NCI-H226 (cell line): ENCODE measurements at regions not wholly inside any gene's neighbourhood (a gene's known extent, or its start where the extent isn't known, plus 50 kb on each side); places are given as distances from the start of the nearest gene placed in this dataset.
A peak's percentile ranks its signal among the peaks of the same experiment; 100 is the strongest.
"Not testable (repeated sequence)": the region's sequence is repeated elsewhere in the genome, so short reads cannot be mapped to it uniquely, and the experiment has no call there.

Experiments used
- DNase-seq: peaks from one replicate; pipeline ENCODE4 v3.0.0-alpha.2; 2015

DNA sequence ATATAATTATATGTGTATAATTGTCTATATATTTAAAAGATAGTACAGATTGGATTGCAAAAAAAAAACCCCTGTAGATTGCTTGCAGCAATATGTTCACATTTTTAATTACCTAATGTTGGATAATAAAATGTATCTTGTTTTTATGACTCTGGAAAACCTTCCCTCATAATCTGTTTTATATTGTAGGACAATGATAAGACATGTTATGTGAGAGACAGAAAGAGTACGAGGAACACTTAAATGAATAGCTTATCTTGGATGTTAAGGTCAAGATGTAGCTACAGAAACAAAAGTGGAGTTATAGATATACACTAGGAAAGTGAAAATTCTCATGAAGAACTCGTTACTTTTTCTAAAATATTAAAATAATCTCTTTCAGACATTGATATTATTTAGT is 691.6 kb upstream of the IMPG1 start:
- DNase-seq: no peak

DNA sequence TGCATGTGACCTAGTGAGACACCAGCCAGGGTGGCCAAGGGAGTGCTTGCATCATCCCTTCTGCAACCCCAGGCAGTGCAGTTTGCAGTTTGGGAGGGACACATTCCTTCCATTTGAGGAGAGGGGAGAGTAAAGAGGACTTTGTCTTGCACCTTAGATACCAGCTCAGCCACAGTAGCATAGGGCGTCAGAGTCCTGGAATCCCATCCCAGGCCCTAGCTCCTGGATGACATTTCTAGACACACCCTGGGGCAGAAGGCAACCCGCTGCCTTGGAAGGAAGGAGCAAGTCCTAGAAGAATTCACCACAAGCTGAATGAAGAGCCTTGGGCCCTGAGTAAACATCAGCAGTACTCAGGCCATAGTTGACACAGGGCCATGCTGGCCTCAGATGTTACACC is 680.4 kb upstream of the IMPG1 start:
- DNase-seq: no peak

DNA sequence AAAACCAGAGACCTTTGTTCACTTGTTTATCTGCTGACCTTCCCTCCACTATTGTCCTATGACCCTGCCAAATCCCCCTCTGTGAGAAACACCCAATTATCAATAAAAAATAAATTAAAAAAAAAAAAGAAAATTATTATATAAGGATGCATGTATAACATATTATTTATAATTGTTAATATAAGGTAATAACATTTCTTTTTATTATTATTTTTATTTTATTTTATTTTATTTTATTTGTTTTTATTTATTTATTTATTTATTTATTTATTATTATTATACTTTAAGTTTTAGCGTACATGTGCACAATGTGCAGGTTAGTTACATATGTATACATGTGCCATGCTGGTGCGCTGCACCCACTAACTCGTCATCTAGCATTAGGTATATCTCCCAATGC is 672.9 kb upstream of the IMPG1 start:
- not testable (repeated sequence) for DNase-seq

DNA sequence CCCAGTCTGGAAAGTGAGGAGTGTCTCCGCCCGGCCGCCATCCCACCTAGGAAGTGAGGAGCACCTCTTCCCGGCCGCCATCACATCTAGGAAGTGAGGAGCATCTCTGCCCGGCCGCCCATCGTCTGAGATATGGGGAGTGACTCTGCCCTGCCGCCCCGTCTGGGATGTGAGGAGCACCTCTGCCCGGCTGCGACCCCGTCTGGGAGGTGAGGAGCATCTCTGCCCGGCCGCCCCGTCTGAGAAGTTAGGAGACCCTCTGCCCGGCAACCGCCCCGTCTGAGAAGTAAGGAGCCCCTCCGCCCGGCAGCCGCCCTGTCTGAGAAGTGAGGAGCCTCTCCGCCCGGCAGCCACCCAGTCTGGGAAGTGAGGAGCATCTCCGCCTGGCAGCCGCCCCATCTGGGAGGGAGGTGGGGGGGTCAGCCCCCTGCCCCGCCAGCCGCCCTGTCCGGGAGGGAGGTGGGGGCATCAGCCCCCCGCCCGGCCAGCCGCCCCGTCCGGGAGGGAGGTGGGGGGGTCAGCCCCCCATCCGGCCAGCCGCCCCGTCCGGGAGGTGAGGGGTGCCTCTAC is 671.8 kb upstream of the IMPG1 start:
- not testable (repeated sequence) for DNase-seq

DNA sequence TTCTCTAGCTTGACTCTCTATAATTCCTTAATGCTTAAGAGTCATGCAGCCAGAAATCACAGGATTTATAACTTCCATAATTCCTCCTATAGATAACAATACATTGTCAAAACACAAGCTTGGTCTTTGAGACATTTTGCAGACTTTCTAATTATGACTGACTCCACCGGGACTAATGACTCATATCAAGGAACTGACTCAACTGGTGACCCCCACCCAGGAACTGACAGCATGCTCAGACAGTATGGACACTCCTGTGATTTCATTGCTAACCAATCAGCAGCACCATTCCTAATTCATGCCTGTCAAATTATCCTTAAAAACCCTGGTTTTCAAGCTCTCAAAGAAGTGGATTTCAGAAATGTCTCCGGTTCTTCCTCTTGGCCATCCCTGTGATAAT is 670.5 kb upstream of the IMPG1 start:
- DNase-seq: no peak

DNA sequence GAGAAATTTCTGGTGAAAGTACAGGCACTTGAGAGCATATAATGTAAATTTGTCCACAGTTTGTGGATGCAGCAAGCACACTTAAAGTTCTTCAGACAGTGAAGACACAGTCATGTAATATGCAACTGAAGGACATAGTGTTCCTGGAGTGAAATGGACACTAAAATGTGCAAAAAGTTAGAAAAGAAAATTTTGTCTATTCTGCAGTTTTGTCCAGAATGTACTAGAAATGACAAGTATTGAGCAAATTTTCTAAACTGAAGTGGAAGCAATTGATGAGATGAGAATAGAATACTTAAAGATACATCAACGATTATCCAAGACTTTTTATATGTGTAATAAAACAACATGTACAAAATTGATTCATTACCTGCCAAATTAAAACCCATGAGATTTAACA is 647.0 kb upstream of the IMPG1 start:
- no peak for DNase-seq

DNA sequence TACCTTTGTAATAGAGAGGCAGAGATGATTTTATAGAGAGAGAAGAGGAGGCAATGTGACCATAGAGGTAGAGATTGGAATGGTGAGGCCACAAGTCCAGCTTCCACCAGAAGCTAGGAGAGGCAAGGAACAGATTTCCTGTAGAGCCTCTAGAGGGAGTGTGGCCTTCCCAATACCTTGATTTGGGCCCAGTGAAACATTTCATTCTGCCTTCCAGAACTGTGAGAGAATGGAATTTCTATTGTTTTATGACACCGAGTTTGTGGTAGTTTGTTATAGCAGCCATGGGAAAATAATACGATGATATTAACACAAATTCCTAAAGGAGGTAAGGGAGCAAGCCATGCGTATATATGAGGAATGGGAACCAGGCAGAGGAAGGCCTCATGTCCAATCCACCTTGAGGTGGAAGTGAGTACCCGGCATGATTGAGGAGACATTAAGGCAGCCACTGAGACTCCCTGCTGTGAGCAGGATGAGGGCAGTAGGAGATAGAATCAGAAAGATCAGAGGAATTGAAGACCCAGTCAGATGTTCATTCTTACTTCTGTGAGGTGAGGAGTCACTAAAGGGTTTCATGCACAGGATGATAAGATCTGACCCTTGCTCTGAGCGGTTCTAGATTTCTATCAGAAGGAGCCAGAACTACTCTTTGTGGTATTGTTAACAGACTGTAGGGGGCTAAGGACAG is 636.3 kb upstream of the IMPG1 start:
- DNase-seq: no peak

DNA sequence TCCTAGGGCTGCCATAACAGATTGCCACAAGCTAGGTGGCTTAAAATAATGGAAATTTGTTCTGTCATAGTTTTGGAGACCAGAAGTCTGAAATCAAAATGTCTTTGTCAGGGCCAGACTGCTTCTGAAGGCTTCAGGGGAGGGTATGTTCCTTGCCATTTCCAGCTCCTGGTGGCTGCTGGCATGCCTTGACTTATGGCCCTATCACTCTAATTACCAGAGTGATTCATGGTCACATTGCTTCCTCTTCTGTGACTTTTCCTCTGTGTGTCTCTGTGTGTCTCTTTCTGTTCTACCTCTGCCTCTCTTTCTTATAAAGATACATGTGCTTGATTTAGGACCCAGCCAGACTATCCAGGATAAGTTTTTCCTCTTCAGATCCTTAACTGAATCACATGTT is 635.2 kb upstream of the IMPG1 start:
- no peak for DNase-seq

DNA sequence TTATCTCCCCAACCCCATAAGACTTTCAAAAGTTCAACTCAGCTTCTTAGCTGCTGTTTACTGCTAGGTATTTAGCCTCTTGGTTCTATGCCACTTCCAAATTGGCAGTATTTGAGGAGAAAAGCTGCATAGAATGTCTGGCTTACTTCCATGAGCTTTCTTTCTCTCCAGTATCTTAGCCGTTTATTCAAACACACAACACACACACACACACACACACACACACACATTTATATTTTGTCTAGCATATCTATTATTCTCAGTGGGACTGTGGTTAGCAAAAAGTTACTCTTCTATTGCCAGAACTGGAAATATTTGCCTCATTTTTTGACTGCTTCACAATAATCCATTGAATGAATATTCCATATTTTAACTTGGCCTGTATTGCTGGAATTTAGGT is 634.2 kb upstream of the IMPG1 start:
- no peak for DNase-seq

DNA sequence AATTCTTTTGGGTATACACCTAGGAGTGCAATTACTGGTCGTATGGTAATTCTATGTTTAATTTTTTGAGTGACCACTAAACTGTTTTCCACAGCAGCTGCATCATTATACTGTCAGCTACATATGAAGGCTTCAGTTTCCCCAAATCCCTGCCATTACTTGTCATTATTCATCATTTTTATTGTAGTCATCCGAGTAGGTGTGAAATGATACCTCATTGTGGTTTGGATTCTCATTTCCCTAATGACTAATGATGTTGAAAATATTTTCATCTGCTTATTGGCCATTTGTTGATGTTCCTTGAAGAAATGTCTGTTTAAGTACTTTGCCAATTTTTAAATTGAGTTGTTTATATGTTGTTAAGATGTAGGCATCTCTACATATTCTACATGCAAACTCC is 633.6 kb upstream of the IMPG1 start:
- no peak for DNase-seq

DNA sequence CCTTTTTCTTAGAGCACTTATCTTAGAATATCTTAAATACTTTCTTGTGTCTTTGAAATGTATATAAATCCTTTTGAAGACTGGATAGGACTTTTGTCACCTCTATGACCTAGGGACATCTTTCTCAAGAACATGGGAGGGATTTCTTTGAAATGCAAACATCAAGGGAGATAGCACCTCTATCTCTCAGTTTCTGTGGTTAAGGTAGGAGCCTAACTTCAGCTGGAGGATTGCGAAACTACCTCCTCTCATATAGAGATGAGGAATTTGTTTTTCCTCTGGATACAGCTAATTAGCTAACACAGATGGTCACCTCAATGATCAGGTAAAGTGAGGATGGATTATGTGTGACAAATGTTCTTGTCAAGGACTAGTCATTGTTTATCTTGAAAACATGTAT is 631.3 kb upstream of the IMPG1 start:
- DNase-seq: peak; percentile 42

DNA sequence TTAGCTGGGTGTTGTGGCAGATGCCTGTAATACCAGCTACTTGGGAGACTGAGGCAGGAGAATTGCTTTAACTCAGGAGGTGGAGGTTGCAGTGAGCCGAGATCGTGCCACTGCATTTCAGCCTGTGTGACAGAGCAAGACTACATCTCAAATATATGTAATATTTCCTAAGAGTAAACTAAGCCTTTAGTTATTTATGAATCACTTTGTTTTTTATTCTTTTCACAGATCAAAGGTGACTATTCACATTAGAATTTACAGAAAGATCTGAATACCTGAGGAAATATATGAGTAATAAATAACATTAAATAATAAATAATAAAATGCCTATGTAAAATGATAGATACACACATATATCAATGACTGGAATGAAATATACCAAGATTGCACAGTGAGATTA is 630.8 kb upstream of the IMPG1 start:
- no peak for DNase-seq

DNA sequence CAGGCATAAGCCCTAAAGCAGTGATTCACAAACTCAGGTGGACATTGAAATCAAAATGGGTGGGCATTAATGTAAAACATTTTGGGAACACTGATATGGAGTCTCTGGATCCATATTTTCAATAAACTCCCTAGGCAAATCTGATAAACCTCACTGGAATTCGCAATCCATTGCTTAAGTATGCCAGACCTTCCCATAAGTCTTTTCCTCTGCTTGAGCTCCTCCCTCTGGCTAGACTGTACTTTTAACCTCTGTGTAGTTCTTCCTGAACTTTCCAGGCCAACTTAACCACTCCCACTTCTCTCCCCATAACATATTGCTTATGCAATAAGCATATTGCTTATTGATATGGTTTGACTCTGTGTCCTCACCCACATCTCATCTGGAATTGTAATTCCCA is 629.7 kb upstream of the IMPG1 start:
- DNase-seq: peak; percentile 44

DNA sequence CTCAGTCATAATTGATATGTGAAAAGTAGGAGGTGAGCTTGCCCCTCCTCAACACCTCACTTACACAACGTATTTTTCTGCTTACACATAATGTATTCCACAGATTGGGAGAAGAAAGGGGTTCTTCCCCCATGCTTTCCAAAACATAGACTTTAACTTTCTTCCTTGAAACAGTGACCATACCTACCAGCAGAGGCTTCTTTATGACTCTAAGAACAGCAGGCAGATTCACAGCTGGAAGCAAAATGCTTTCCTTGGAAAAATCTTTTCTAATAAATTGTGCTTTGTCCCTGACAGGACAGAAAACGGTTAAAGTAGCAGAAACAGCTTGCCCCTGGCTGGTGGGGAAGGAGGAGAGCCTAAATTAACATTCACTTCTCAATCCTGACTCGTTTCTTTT is 629.1 kb upstream of the IMPG1 start:
- no peak for DNase-seq

DNA sequence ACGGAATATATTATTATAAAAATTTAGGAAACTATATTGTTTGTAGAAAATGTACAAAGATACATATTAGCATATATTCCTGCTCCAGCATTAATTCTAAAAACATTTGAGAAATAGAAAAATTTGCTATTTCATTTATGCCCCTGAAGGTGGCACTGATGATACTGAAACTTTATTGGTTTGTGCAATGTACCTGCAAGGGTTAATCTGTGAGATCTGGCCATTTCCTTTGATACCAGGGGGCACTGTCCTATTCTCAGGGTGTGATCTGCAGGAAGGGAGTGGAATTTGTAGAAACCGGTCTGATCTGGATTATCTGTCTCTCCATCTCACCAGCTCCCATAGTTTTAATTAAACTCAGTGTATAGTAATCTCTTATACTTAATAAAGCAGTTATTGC is 625.1 kb upstream of the IMPG1 start:
- no peak for DNase-seq

DNA sequence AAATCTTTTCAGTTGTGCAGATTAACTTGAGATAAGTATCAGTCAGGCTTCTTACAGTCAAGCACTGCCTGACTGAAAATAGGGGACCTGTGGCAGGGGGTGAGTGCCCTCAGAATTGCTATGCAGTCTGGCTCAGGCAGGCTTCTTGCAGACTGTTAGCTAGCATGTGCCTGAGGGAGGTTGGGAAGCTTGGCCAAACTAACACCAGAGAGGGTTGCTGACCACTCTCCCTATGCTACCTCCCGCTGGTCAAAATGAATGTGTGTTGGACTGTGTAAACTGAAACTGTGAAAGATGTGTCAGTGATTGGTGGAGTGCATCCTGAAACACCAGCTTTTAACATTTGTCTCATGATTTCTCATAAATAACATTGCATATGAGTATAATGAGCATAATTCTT is 622.3 kb upstream of the IMPG1 start:
- no peak for DNase-seq

DNA sequence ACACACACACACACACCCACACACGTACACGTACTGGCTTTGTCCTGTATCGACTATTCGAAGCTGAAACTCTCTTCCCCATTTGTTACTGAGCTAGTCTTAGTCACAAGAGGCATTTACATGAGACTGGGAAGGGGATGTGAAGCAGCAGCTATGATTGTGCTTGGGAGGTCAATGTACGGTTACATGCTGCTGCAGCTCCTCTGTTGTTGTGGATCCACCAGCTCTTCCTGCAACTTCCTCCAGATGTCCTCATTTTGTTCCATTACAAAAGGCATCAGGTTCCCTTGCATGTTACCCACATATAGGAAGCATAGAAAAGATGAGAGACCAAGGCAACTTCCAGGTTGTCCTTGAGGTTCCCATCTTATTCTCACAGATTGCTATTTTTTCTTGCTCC is 612.4 kb upstream of the IMPG1 start:
- no peak for DNase-seq

DNA sequence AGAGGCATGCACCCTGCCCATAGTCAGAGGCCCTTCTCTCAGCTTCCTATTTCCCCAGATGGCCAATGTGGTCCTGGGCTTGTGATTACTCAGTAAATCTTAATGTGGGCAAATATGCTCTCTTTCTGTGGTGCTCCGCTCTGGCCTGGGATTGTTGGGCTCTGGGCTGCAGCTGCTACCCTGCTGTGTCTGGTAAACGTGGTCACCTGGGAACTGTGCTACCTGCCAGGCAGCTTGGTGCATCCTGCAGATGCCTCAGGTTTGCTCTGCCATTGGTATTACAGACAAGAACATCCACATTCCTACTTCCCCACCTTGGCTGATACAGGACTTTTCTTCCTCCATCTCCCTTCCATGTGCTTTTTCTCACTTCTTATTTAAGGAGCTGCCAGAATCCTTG is 611.5 kb upstream of the IMPG1 start:
- no peak for DNase-seq

DNA sequence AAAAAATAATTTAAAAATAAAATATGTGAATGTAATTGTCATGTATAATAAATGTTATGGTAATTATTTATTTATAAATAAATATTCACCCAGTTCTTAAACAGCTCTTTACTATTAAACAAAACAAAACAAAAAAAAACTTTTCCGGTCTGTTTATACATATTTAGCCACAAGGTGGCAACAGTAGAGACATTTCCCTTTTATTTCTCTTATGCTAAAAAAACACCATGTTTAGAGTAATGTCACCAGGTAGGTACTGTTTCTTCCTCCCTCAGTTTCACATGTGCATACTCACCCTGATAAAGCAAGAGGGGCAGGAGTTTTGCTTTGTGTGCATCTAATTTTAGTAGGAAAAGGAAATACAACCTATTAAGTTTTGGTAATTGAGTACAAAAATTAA is 610.4 kb upstream of the IMPG1 start:
- DNase-seq: no peak

DNA sequence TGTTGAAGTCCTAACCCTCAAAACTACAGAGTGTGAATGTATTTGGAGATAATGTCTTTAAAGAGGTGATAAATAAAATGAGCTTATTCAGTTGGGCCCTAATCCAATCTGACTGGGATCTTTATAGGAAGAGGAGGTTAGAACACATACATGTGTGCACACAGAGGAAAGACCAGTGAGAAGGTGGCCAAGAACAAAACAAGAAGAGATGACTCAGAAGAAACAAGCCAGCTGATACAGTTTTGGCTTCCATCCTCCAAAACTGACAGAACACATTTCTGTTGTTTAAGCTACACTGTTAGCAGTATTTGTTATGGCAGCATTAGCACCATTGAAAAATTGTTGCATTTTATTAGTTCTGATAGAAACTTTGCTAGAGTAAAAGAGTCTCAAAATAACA is 609.3 kb upstream of the IMPG1 start:
- DNase-seq: no peak

DNA sequence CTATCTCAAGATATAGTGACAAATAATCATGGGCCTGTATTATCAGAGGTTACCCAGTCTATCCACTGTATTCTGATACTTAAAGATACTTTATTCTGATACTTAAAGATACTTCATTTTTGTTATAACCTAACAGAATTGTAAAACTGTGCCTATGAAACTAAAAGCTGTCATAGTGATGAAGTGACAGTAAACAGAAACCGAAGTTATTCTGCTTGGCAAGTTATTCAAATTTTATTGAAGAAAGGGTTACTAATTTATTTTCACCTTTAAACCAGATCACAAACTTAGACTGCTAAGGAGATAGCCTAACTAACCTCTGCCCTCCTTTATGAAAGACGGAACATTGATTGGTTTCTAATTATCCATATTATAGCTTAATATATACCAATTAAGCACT is 604.6 kb upstream of the IMPG1 start:
- no peak for DNase-seq

DNA sequence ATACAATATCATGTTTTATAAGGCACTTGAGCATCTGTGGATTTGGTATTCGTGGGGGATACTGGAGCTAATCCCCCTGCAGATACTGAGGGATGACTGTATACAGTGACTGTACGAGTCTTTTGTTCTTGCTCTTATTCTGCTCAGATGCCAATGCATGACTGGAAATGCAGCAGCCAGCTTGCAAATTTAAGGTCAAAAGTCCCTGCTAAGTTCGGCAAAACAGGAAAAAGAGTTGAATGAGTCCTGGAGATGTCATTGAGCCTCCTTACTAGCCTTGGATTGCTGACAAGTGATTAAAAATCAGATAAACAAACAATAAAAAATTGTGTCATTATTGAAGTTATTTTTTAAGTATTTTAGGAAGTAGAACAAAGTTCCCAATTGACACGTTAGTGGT is 599.3 kb upstream of the IMPG1 start:
- DNase-seq: no peak

DNA sequence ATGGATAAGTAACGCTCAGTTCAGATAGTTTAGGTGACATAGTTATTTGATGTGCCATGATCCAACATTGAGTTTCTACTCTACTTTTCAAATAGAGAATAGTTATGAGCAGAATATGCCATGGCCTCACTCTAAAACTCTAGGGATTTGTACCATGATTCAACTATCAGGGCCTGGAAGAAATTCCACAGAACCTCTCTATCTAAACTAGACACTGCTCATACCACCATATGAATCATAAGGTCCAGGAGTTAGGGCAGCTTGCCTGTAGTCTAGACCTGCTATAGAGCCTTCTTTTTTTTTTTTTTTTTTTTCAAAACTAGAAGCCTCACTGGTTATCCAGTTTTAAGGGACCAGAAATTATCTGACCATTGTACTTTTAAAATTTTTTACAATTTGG is 571.8 kb upstream of the IMPG1 start:
- peak; percentile 61 for DNase-seq

DNA sequence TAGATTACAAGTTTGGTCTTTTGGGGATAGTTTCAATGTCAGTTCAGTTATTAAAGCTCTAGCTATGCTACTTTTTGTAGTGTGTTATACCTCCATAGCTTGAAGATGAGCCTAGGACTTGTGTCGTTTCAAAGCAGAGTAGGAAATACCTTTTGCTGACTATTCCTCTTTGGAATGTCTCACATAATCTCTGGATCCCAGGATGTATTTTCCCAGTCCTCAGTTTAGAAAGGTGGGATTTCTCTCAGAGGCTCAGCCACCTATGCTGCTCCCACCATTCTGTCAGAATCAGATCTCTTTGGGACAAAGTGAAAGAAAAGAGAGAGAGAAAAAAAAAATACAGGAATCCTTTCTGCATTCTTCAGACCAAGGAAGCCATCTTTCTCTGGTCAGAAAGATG is 567.5 kb upstream of the IMPG1 start:
- no peak for DNase-seq

DNA sequence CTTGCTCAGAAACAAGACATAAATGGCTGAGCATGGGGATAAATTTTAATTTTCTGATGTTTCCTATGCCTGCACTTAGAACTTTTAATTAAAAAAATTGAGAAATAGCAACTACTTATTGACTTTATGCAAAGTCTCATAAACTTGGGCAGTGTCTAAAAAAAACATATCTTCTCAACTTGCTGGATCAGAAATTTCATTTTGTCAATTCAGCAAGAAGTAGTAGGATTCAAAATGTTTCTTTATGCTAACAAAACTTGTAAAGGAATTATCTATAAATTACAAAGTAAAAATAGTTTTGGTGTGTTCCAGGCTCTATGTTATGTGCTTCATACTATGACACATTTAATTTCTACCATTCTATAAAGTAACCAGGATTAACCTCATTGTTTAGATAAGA is 562.2 kb upstream of the IMPG1 start:
- no peak for DNase-seq

DNA sequence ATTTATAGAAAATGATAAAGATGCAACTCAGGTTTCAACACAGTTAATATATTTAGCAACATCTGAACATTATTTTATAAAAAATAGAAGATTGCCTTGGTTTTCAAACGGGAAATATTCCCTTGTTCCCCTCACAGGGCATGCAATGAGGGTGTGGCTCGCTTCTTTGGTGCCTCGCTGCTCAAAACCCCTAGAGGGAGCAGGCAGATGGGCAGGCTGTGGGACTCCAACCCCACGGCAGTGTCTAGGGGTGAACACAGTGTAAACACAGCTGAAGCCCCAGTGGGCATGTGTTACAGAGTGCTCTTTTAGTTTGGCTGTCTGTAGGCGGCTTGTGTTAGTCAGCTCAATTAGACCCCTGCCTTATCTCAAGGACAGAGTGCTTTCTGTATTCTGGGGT is 560.8 kb upstream of the IMPG1 start:
- no peak for DNase-seq
